GM21390 (cell line): ENCODE measurements at regions not wholly inside any gene's neighbourhood (a gene's known extent, or its start where the extent isn't known, plus 50 kb on each side); places are given as distances from the start of the nearest gene placed in this dataset.
"Not testable (repeated sequence)": the region's sequence is repeated elsewhere in the genome, so short reads cannot be mapped to it uniquely, and the experiment has no call there.

Source experiments
- ATAC-seq: cut with Tn5 transposase; IDR thresholded peaks from one replicate; pipeline ENCODE4 v1.9.1; 2021; ENCODE audit not compliant: unreplicated experiment

DNA sequence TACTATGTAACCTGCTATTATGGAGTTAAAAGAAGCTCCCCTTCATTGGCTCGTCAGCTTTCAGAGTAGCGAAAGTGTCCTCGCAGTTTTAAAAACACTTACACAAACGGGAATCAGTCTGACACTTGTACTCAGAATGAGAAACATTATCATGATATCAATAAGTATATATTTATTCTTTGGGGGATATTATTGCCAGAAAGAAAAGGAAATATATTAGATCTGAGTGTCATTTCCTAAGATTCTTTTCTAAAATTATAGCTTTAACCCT is 584.5 kb downstream of the ZEB2 start:
- ATAC-seq: no peak

DNA sequence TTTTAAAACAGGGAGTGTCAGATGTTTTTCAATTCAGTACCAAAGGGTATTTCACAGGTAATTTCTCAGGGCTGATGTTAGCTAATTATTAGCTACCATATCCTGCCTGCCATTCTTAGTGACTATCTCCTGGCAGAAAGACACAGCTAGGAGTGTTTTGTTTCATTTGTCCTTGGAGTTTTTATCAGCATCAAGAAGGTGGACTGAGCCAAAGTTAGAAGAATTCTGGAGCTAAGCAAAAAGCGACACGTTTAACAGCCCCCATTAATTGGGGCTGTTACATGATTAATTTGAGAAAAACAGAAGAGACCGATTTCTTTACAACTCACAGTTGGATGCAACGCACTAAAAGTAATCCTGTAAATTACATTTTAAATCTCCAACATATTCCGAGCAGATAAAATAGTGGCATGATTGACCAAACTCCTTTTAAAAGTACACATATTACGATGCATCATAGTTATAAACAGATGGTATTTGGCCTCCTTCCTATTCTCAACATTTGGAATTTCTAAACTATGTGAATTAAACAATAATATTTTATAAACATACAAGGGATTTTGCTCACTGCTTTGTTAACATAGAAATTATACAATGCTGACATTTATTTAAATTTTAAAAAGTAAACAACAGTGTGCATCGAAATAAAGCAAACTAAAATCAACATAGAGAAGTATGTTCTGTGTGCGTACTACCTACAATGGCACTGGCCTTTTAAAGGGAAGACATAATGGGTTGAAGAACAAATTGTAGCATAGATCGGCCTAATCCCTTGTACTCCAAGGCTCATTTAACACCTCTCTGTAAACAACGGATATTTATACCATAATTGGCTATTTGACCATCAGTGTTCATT is 585.1 kb downstream of the ZEB2 start:
- ATAC-seq: no peak

DNA sequence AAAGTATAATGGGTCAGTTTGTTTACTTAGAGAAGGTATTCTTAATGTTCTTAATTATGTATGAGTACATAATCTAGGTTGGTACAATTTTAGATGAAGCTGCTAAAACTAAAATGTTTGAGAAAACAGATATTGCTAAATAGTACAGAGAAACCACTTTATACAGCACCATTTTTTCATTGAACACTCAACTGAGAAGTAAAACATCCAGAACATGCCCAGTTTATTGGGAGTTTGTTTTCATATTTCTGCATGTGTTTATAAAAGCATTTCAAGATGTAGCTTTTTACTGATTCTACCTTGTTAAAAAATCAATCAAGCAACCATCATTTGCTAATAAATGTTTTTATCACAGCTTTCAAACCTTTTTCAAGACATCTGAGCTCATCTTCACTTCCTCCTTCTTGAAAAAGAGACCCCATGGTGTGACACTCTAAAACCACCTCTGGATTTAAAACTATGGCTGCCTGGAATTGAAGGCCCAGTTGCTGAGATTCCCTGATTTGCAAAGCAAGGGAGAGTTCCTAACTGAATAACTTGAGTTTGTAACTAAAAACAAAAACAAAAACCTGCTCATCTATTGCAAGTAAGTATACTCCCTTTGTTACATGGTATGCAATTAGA is 585.9 kb downstream of the ZEB2 start:
- no peak for ATAC-seq

DNA sequence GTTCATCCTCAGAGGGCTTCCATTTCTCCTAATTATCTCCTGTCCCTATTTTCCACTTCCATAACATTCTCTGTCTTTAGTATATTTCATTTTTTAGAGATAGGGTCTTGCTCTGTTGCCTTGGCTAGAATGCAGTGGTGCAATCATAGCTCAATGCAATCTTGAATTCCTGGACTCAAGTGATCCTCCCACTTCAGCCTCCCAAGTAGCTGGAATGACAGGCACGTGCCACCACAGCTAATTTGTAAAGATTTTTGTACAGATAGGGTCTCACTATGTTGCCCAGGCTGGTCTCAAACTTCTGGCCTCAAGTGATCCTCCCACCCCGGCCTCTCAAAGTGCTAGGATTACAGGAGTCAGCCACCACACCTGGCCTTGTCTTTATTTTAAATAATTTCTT is 589.0 kb downstream of the ZEB2 start:
- ATAC-seq: no peak

DNA sequence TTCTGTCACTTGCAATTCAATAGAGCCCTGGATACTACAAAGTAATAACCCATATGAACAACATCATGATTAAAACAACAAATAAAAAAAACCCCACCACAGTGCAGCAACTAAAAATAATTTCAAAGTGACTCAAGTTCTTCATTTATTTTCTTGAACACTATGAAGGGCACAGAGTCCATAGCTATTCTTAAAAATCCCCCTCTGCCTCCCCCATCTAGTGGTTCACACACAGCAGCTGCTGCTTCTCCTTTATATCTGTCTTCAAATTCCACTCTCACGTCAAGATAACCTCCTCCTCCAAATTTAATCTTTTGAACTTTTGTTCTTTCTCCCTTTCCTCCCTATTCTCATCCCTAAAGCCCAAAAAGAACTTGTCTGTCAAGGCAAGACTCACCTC is 591.3 kb downstream of the ZEB2 start:
- no peak for ATAC-seq

DNA sequence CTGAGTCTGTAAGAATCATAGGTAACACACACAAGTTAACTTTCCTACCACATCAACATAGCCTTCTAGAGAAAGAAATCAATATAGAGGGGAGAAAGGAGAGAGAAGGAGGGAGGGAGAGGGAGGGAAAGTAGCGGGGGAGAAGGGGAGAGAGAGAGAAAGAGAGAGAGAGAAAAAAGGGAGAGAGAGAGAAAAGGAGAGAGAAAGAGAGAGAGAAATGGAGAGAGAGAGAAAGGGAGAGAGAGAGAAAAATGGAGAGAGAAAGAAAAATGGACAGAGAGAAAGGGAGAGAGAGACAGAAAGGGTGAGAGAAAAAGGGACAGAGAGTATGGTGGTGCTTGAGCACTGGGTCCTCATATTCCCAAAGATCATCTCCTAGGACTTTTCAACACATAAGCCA is 591.7 kb downstream of the ZEB2 start:
- no peak for ATAC-seq

DNA sequence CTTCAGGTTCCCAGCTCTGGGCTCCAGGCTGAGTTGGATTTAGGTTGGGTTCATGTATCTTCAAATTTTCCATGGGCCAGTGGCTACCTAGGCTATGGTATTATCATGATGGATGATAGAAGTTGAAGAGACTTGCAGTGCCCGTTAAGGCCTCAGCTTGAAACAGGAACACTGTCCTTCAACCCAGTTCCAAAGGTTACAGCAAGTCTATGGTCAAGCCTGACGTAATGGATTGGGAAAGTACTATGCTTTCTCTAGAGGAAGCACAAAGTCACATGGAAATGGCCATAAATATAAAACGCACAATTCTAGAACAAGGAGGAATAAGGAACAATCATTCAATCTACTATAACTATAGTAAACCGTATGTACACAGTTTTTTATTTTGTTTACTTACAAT is 593.2 kb downstream of the ZEB2 start:
- no peak for ATAC-seq

DNA sequence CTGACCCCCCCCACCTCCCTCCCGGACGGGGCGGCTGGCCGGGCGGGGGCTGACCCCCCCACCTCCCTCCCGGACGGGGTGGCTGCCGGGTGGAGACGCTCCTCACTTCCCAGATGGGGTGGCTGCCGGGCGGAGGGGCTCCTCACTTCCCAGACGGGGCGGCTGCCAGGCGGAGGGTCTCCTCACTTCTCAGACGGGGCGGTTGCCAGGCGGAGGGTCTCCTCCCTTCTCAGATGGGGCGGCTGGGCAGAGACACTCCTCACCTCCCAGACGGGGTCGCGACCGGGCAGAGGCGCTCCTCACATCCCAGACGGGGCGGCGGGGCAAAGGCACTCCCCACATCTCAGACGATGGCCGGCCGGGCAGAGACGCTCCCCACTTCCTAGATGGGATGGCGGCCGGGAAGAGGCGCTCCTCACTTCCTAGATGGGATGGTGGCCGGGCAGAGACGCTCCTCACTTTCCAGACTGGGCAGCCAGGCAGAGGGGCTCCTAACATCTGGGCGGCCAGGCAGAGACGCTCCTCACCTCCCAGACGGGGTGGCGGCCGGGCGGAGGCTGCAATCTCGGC is 597.6 kb downstream of the ZEB2 start:
- not testable (repeated sequence) for ATAC-seq

DNA sequence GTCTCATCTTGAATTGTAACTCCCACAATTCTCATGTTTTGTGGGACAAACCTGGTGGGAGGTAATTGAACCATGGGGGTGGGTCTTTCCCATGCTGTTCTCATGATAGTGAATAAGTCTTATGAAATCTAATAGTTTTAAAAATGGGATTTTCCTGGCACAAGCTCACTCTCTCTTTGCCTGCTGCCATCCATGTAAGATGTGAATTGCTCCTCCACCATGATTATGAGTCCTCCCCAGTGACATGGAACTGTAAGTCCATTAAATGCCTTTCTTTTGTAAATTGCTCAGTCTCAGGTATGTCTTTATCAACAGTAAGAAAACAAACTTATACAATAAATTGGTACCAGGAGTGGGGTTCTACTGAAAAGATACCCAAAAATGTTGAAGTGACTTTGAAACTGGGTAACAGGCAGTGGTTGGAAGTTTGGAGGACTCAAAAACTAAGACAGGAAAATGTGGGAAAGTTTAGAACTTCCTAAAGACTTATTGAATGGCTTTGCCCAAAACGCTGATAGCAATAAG is 601.4 kb downstream of the ZEB2 start:
- ATAC-seq: no peak

DNA sequence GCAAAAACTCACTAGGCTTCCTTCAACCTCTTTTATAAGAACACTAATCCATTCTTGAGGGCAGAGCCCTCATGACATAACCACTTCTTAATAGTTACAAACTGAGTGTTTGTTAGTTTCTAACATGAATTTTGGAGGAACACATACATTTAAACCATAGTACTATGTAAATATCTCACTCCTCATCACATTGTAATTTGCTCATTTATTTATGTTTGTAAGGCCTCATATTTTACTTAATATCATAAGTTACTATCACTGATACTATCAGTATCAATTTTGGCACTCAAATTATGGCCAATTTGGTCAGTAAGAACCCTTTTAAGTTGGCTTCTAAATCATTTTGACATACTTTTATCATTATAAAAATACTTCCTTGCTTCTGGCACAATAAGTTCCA is 603.1 kb downstream of the ZEB2 start:
- ATAC-seq: no peak

DNA sequence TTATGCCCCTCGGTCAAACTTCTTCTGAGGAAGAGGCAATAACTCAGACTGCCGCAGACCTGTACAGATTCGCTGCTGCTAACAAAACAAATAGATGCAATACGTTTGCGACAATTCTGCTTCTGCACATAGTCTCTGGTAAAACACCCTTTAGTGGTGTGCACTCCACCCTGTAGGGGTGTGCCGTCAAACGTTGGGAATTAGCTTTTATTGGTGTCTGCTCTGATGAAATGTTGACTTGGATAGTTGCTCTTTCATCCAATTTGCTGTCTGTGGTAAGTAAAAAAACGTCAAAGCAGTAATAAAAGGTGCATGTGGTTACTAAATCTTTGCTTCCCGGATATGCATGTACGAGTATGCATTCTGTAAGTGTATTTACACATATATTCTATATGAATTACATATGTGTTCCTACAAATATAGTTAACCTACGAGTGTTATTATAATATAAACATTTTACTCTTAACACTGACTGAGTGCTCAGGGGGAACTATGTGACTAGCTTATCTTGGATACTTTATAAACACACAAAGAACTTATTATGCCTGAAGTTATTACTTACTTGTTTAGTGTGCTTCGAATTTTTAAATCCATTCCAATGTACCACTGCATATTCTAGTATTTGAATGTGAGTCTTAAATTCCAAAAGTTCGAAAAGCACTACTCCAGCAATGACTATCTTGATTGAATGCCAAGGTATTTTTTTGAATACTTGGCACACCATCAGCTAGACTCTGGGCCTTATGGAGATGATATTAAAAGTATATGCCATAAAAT is 610.2 kb downstream of the ZEB2 start:
- ATAC-seq: no peak

DNA sequence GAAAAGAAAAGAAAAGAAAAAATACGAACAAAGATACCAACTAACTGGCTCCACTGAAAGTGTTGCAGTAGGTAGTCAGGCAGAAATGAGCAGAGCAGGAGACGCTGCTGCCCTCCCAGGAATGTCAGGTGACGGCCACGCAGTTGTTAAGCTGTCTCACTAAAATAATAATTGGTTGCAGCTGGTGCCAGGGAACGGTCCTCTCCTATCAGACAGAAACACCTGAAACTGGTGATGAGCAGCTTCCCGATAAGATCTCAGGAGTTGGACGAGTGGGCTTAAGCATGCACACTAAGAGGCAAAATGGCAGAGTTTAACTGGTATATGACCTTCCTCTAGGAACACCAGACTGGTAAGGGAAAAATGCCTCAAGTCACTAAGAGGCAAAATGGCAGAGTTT is 611.1 kb downstream of the ZEB2 start:
- no peak for ATAC-seq

DNA sequence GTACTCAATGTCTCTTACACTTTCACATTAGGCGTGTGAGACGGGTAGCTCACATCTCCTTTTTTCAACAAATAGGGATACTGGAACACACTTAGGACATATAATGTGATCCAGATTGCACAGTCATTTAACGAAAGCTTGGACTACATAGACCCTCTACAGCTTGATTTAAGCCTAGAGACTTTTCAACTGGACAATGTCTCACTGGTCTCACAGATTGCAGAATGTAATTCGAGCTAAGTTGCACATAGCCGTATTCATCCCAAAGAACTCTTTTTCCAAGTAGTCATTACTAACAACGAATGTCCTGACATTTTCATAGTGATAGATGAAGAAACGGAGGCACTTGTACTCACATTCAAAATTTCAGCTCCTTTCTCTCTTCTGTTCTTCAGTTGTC is 612.1 kb downstream of the ZEB2 start:
- ATAC-seq: no peak

DNA sequence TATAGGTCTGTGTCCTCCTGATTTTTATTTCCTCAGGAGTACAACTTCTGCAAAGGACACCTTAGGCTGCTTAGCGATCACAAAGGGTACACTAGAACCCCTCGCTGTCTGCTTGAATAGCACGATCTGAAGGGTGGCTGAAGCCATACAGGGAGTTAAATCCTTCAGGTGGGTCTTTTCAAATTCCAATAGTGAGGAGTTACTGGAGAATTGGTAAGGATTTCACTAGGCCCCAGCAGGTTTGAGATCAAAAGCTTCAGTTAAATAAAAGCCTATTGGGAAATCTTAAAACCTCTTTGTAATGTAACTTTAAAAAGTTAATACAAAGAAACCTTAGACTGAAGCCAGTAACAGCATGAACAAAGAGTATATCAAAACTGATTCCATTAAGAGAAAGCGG is 613.1 kb downstream of the ZEB2 start:
- ATAC-seq: no peak

DNA sequence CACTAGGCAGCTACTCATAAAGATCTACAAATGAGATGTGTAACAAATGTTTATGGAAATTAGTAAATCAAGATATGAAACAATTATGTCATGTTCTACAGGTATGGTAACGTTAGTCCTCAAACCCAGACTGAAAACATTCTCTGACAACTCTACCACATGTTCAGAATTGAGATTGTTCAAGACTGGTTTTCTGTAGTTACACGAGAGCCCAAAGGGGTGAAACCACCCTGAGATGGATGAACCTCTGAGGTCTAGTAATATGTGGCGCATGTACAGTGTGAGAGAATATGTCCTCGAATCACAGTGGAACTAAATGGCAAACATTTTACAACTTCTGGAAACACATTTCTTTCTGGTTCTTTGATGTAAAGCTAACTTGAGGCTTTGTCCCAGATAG is 614.3 kb downstream of the ZEB2 start:
- ATAC-seq: no peak

DNA sequence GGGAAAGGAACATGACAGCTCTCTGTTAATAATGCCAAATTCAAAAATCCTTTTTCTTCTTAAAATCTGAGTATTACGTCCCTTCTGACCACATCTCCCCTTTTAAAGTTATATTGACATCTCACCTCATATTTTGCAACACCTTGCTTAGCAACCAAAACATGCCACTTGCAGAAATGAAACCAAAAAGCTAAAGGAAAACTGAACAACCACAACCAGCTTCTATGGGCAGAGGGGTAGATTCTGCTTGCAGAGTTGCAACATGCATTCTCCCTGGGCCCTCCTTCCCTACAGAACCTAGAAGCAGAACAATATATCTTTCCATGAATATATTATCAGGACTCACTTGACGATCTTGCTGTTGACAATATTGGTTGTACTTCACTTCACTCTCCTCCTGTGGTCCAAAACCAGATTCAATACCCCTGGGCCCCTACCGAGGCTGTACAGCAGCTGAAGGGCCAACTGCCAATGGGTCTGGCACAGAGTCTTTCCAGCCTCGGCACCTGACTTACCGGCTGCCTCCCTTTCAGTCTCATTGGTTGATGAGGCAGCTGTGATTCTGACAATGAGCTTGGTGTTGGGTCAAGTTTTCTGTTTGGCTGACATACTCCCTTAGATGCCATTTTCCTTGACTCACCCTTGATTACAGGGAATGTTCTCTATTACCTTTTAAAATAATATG is 616.6 kb downstream of the ZEB2 start:
- ATAC-seq: no peak

DNA sequence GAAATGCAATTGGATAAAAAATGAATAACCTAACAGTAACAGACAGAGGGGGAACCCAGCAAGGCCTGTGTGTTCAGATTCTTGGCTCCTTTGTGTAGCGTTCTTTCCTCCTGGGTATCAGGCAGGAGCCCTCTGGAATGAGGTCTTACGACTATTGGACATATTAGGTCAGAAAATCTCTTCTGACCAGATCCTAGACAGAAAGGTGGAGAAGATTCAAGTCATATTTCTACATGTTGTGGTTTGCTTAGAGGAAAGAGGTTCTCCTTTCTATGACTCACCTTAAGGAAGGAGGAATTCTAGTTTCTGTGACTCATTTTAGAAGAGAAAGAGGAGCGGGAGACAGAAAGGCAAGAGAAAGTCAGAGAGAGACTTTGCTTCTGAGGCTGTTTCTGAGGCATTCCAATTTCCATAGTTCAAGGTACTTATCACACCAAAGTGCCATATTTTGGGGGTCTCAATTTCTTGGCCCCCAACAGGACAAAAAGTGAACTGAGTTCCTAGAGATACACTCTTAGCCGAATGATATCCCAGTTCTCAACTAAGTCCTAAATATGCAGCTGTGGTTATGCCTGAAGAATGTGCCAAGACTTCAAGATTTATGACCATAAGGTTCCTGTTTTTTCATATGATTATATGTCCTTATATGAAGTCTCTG is 618.6 kb downstream of the ZEB2 start:
- peak; percentile 84 for ATAC-seq

DNA sequence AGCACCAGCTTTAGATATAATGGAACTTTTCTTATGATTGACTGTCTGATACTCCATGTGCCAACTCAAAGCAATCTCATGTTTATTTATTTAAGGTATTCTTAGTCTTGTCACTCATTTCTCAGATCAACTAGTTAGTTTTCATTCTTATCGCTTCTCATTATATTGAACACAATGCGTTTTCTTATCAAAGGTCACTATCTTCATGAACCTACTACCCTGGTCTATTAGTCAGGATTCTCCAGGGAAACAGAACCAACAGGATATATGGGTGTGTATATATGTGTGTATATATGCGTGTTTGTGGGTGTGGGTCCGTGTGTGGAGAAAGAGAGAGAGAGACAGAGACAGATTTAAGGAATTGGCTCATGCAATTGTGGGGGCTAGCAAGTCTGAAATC is 619.9 kb downstream of the ZEB2 start:
- no peak for ATAC-seq

DNA sequence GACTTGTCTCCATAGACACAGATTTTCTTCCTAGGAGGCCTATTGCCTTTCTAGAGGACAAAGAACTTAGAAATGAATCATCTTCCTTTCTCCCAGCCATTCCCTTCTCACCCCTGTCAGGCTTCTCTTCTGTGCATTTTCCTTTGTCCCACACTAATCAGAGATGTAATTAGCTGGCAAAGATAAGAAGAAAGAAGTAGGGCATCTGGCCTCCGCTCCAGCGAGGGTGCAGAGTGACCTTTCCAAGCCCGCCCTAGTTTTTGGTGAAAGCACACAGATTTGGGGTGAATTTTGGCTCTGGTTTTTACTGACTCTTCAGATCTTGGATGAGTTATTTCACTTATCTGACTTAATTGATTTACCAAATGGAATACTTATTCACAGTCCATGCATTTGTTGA is 626.5 kb downstream of the ZEB2 start:
- ATAC-seq: no peak

DNA sequence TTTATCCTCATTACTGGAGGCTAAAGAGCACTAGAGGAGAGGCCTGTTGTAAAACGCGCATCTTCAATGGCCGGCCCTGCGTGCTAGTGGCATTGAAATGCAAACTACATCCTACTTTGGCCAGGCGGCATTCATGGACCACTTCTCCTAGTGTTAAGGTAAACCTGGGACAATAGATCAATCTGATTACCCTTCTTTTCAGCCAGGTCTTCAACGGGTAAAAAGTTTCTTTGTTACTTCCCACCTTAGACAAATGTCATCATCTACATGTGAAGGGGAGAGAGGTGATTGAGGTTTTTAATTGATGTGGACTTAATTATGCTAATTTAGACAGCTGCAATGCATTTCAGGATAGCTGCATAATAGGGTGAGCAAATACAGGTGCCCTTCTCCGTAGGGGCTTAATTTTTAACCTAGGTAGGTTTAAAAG is 628.0 kb downstream of the ZEB2 start:
- no peak for ATAC-seq

DNA sequence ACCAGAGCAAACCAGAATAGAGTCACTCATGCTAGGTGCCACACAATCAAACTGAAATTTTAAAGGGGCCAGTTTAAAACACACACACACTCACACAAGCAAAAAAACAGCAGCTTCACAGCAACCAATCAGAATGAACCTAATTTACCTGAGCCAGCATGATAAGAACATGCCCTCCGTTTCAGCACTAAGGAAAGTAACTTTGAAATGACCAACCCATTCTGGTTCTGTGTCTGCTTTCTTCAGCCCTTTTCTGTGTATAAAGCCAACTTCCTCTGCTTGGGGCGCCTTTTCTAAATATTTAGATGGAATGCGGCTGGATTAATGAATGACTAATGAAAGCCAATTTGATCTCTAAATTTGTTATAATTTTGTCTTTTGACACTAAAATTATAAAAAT is 629.1 kb downstream of the ZEB2 start:
- no peak for ATAC-seq
